OCI-LY7 (cell line): ENCODE measurements at regions not wholly inside any gene's neighbourhood (a gene's known extent, or its start where the extent isn't known, plus 50 kb on each side); places are given as distances from the start of the nearest gene placed in this dataset.

ENCODE experiments used
- BruUV-seq: library from RNA; stranded (reverse); fragments of 400-500 nt; replicated peaks from 2 replicates; lab custom pipeline; 2021; lab: Mats Ljungman, UMichigan
- CTCF ChIA-PET: fragments of 300-600 bp; sonication (Branson Sonifier 250); formaldehyde crosslinking; loops from one replicate; lab custom pipeline; 2022; ENCODE audit warnings: antibody characterized with exemption; ENCODE audit not compliant: unreplicated experiment; lab: Charles Lee
- POLR2A ChIA-PET: fragments of 300-600 bp; sonication (Branson Sonifier 250); formaldehyde crosslinking; loops from one replicate; lab custom pipeline; 2022; ENCODE audit warnings: antibody characterized with exemption; lab: Charles Lee
- DNase-seq: peaks from one replicate; pipeline ENCODE4 v3.0.0-alpha.2; 2015; ENCODE audit warnings: low spot score
- H2AFZ ChIP-seq: fragments of 200-600 bp; sonication (generic), shearing (Covaris generic); 2 replicates; pipeline ENCODE4 v1.6.1; 2014; ENCODE audit warnings: mild to moderate bottlenecking, antibody characterized with exemption, low read length, moderate library complexity
- H3K27ac ChIP-seq: fragments of 200-600 bp; sonication (generic); 2 replicates; pipeline ENCODE4 v1.5.1; 2014; ENCODE audit warnings: mixed run types, low read depth, mild to moderate bottlenecking, moderate library complexity, low read length, inconsistent platforms; ENCODE audit not compliant: poor library complexity, severe bottlenecking
- H3K36me3 ChIP-seq: fragments of 200-600 bp; sonication (generic); 2 replicates; pipeline ENCODE4 v1.6.1; 2014; ENCODE audit warnings: mild to moderate bottlenecking, antibody characterized with exemption, low read length, moderate library complexity, mixed read lengths; ENCODE audit not compliant: insufficient read depth
- H3K4me1 ChIP-seq: fragments of 200-600 bp; sonication (generic); 2 replicates; pipeline ENCODE4 v1.5.1; 2014; ENCODE audit warnings: mild to moderate bottlenecking, low read length; ENCODE audit not compliant: insufficient read depth, poor library complexity, severe bottlenecking
- H3K4me2 ChIP-seq: fragments of 200-600 bp; sonication (generic); 2 replicates; pipeline ENCODE4 v1.6.1; 2014; ENCODE audit warnings: mild to moderate bottlenecking, low read length
- H3K4me3 ChIP-seq: fragments of 200-600 bp; sonication (generic); 2 replicates; pipeline ENCODE4 v1.5.1; 2014; ENCODE audit warnings: mild to moderate bottlenecking, low read depth, low read length; ENCODE audit not compliant: poor library complexity, severe bottlenecking
- H3K79me2 ChIP-seq: fragments of 200-600 bp; sonication (generic); 2 replicates; pipeline ENCODE4 v1.6.1; 2016; ENCODE audit warnings: low read depth, mild to moderate bottlenecking, low read length, moderate library complexity, mixed read lengths; ENCODE audit not compliant: insufficient read depth
- H3K9me2 ChIP-seq: fragments of 200-600 bp; sonication (generic); 2 replicates; pipeline ENCODE4 v1.6.1; 2016; ENCODE audit warnings: mild to moderate bottlenecking, low read length, mixed read lengths; ENCODE audit not compliant: insufficient read depth
- H3K9me3 ChIP-seq: fragments of 200-600 bp; sonication (generic); 2 replicates; pipeline ENCODE4 v1.6.1; 2014; ENCODE audit warnings: mild to moderate bottlenecking, mixed run types, low read length, mixed read lengths
- H4K20me1 ChIP-seq: fragments of 200-600 bp; sonication (generic); 2 replicates; pipeline ENCODE4 v1.6.1; 2014; ENCODE audit warnings: mild to moderate bottlenecking, antibody characterized with exemption, low read length, moderate library complexity, mixed read lengths; ENCODE audit not compliant: insufficient read depth
- EZH2phosphoT487 ChIP-seq: fragments of 200-600 bp; sonication (generic); IDR thresholded peaks from 2 replicates; pipeline ENCODE4 v1.6.1; 2018; ENCODE audit warnings: low read depth, borderline replicate concordance, mild to moderate bottlenecking, mixed run types, antibody characterized with exemption, low read length, moderate library complexity, mixed read lengths
- intact Hi-C: fragments of 100-400 bp; cut with micrococcal nuclease; formaldehyde crosslinking; loops from one replicate; pipeline ENCODE4 v1.10.0; 2022; ENCODE audit not compliant: unreplicated experiment
- TF ChIP-seq, protein P1 (sequence below): fragments of 200-600 bp; sonication (generic); conservative IDR thresholded peaks from 2 replicates; pipeline ENCODE4 v1.5.1; 2014; ENCODE audit warnings: mild to moderate bottlenecking, antibody characterized with exemption, low read length, moderate library complexity, mixed read lengths

DNA sequence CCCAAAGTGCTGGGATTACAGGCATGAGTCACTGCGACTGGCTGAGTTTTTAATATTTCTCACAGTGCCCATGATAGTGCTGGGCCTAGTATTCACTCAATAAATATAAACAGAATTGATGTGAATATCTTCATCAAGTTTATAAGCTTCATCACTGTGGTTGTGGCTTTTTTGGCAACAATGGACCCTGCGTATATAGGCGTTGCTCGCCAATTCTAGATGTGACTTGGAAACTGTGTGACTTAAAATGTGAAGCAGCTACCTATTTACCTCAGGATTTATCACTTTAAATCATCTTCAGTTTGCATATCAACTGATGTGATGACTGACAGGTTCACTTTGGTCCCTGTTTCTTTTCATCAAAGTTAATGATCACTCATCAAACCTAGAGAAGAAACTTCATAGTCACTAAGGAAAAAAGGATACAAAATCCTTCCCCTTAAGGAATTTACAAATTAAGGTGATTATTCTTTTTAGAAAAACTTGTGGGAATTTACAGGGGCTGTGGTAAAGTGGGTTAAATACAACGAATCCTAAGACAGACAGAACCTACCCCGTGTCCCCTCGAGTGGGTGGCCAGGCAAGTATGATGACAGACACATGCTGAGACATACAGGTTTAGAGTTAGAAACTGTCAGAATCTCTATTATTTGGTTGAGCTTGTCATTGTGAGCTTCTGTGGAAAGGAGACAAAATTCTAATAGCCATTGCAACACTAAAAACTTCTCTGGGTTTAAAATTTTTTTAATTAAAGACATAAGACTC is 101.3 kb downstream of the AKAP11 start:
- ChIA-PET POLR2A (interaction anchor here (0.6 to 1.0 kb wide), 4 partner anchors 9 to 618 kb away, joined by 3 to 4 read pairs (median 4); no protein-coding TSS in a partner anchor), CTCF (no interaction called here)
- no peak for DNase-seq

DNA sequence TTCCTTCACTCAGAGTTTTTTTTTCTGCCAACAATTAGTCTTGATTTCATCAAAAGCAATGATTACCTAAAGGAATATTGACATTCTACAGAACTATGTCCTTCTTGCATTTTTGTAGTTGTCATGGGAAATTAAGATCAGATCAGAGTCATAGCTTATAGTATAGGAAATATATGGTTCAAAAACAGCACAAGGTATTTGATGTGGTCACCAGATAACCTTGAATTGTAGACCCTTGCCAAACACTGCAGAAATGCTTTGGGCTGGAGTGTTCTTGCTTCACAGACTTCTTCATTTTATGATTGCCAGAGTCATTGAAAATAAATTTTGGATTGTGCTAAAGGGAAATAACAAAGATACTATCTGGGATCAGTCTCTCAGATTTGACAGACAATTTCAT is 103.7 kb downstream of the AKAP11 start:
- Histone ChIP-seq H4K20me1 (no peaks in the 10 kb centered on the region), H3K79me2 (no peaks in the 10 kb centered on the region), H3K36me3 (no peaks in the 10 kb centered on the region), H3K9me3 (no peaks in the 10 kb centered on the region), H2AFZ (no peak overlapping the region), H3K27ac (no peak overlapping the region), H3K4me2 (no peak overlapping the region), H3K9me2 (no peaks in the 10 kb centered on the region), H3K4me1 (peaks cover 27% of the 10 kb centered on the region), H3K4me3 (no peak overlapping the region)
- no peak for DNase-seq
- BruUV-seq: no TSS peak
- POLR2A ChIA-PET: interaction anchor here (1.0 kb wide), 1 partner anchor 44 kb away, joined by 3 read pairs; no protein-coding TSS in a partner anchor
- CTCF ChIA-PET: no interaction called here
- TF ChIP-seq, protein P1, sequence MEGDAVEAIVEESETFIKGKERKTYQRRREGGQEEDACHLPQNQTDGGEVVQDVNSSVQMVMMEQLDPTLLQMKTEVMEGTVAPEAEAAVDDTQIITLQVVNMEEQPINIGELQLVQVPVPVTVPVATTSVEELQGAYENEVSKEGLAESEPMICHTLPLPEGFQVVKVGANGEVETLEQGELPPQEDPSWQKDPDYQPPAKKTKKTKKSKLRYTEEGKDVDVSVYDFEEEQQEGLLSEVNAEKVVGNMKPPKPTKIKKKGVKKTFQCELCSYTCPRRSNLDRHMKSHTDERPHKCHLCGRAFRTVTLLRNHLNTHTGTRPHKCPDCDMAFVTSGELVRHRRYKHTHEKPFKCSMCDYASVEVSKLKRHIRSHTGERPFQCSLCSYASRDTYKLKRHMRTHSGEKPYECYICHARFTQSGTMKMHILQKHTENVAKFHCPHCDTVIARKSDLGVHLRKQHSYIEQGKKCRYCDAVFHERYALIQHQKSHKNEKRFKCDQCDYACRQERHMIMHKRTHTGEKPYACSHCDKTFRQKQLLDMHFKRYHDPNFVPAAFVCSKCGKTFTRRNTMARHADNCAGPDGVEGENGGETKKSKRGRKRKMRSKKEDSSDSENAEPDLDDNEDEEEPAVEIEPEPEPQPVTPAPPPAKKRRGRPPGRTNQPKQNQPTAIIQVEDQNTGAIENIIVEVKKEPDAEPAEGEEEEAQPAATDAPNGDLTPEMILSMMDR: no peak
- TF ChIP-seq EZH2phosphoT487: no peak
- intact Hi-C loops: no loop called here

More for the DNA sequence above, 101.3 kb downstream of the AKAP11 start:
- Histone ChIP-seq H4K20me1 (no peaks in the 10 kb centered on the region), H3K9me2 (no peaks in the 10 kb centered on the region), H3K27ac (no peak overlapping the region), H3K9me3 (no peaks in the 10 kb centered on the region), H3K36me3 (no peaks in the 10 kb centered on the region), H2AFZ (no peak overlapping the region), H3K4me2 (no peak overlapping the region), H3K4me1 (peaks cover 14% of the 10 kb centered on the region), H3K79me2 (no peaks in the 10 kb centered on the region), H3K4me3 (no peak overlapping the region)
- intact Hi-C loops: no loop called here
- BruUV-seq: no TSS peak
- no peak for TF ChIP-seq EZH2phosphoT487
- TF ChIP-seq, protein P1: no peak
